ENCODE measurements at regions not wholly inside any gene's neighbourhood (a gene's known extent, or its start where the extent isn't known, plus 50 kb on each side); places are given as distances from the start of the nearest gene placed in this dataset.

- no peak for TF ChIP-seq ZNF678 (CRISPR knock-in tag; IDR thresholded peaks at IDR 0.05)
- TF ChIP-seq ATF1 (CRISPR knock-in tag; IDR thresholded peaks at IDR 0.05), result 0 out of 2 replicates have a peak, but pooled peaks have one; percentile 21
- peak; percentile 69; the same call in 1 of the 2 replicates for TF ChIP-seq TBX2 (CRISPR knock-in tag; IDR thresholded peaks at IDR 0.05; ENCODE audit: borderline replicate concordance)
- no peak for TF ChIP-seq U2AF1 (optimal IDR thresholded peaks at IDR 0.05; ENCODE audit: low read depth, low read length)
- no peak for TF ChIP-seq RORA (CRISPR knock-in tag; IDR thresholded peaks at IDR 0.05)
- TF ChIP-seq ZNF343 (CRISPR knock-in tag; IDR thresholded peaks at IDR 0.05), result no peak
- 0 out of 2 replicates have a peak, but pooled peaks have one; percentile 19 for TF ChIP-seq KDM6A (CRISPR knock-in tag; IDR thresholded peaks at IDR 0.05; ENCODE audit: low read depth)
- no peak for TF ChIP-seq SNAPC4 (CRISPR knock-in tag; IDR thresholded peaks at IDR 0.05)
- TF ChIP-seq CENPT (CRISPR knock-in tag; IDR thresholded peaks at IDR 0.05; ENCODE audit: low read depth), result no peak
- peak; percentile 62; the same call in 1 of the 2 replicates for TF ChIP-seq NFIC (IDR thresholded peaks at IDR 0.05; ENCODE audit: low read length)
- TF ChIP-seq CREB3 (CRISPR knock-in tag; IDR thresholded peaks at IDR 0.05), result no peak
- no peak for TF ChIP-seq KLF11 (CRISPR knock-in tag; IDR thresholded peaks at IDR 0.05)
- no peak for TF ChIP-seq ZNF772 (CRISPR knock-in tag; IDR thresholded peaks at IDR 0.05)
- TF ChIP-seq KLF16 (CRISPR knock-in tag; IDR thresholded peaks at IDR 0.05), result peak in 1 of 2 experiments; percentile 94; a peak in 2 of 4 replicates
- TF ChIP-seq ZNF564 (CRISPR knock-in tag; IDR thresholded peaks at IDR 0.05), result no peak
- TF ChIP-seq HMGXB3 (CRISPR knock-in tag; IDR thresholded peaks at IDR 0.05; ENCODE audit: borderline replicate concordance), result no peak
- TF ChIP-seq RCOR2 (CRISPR knock-in tag; IDR thresholded peaks at IDR 0.05), result peak; percentile 94
- TF ChIP-seq ZNF776 (CRISPR knock-in tag; IDR thresholded peaks at IDR 0.05), result no peak
- no peak for TF ChIP-seq ZNF547 (CRISPR knock-in tag; IDR thresholded peaks at IDR 0.05)
- TF ChIP-seq NR2F1 (CRISPR knock-in tag; IDR thresholded peaks at IDR 0.05), result 0 out of 4 replicates have a peak, but pooled peaks of 1 of the 2 experiments have one; percentile 26
These were observed 110.5 kb downstream of the ANXA3 start (continued) for GRCh38 chr4:78661921-78662521.

Data from HepG2 (cell line).